ENCODE measurements at regions not wholly inside any gene's neighbourhood (a gene's known extent, or its start where the extent isn't known, plus 50 kb on each side); places are given as distances from the start of the nearest gene placed in this dataset.
"Not testable (repeated sequence)": the region's sequence is repeated elsewhere in the genome, so short reads cannot be mapped to it uniquely, and the experiment has no call there.

DNA sequence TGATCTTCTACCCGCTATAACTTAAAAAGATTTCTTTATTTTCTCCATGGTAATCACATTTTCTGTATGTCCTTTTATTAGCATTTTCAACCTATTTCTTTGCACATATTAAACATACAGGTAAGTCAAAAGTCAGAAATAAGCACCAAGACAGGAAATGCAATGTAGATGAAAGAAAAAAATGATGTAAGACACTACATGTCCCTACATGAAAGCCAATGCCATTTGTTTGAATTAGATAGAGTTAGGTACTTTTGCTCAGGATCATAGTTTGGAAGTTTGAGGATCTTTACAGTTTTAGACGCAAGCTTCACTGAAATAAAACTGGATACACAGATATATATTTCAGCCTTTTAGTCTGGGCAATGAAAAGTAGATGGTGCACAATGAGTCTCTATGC lies 453.1 kb upstream of the MEF2C start:
- Histone ChIP-seq H3K36me3 (no peaks in the 10 kb centered on the region), H3K27ac (no peak overlapping the region)

DNA sequence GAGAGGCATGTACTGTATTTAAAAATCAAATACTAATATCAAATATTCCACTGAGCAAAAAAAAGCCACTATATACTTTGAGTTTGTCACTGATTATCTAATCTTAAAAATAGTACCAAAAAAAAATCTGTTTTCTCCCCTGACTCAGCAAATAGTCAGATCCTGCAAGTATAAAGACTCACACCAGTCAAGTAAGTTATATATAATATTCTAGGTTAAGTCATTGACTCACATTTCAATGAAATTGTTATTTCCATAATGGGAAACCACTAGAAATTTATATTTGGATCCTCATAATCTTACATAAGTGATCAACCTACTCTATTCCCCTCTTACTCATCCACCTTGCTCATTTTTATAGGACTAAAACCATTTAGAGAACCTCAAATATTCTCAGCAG lies 447.2 kb upstream of the MEF2C start:
- H3K36me3 ChIP-seq: no peaks in the 10 kb centered on the region
- no peaks in the 10 kb centered on the region for H3K27me3 ChIP-seq
- H3K4me3 ChIP-seq: no peak overlapping the region
- TF ChIP-seq, protein P1, sequence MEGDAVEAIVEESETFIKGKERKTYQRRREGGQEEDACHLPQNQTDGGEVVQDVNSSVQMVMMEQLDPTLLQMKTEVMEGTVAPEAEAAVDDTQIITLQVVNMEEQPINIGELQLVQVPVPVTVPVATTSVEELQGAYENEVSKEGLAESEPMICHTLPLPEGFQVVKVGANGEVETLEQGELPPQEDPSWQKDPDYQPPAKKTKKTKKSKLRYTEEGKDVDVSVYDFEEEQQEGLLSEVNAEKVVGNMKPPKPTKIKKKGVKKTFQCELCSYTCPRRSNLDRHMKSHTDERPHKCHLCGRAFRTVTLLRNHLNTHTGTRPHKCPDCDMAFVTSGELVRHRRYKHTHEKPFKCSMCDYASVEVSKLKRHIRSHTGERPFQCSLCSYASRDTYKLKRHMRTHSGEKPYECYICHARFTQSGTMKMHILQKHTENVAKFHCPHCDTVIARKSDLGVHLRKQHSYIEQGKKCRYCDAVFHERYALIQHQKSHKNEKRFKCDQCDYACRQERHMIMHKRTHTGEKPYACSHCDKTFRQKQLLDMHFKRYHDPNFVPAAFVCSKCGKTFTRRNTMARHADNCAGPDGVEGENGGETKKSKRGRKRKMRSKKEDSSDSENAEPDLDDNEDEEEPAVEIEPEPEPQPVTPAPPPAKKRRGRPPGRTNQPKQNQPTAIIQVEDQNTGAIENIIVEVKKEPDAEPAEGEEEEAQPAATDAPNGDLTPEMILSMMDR (IDR thresholded peaks at IDR 0.05): no peak
- no peak for TF ChIP-seq POLR2A (IDR thresholded peaks at IDR 0.05)
- no peak for TF ChIP-seq POLR2AphosphoS5 (IDR thresholded peaks at IDR 0.05)
- no peaks in the 10 kb centered on the region for H3K4me1 ChIP-seq
- no peak overlapping the region for H3K27ac ChIP-seq
- DNase-seq (ENCODE audit: low spot score in 2 of 2): no peak
- no peaks in the 10 kb centered on the region for H3K9me3 ChIP-seq

More for the DNA sequence above, 453.1 kb upstream of the MEF2C start:
- no peaks in the 10 kb centered on the region for H3K9me3 ChIP-seq
- no peak overlapping the region for H3K4me3 ChIP-seq
- no peaks in the 10 kb centered on the region for H3K27me3 ChIP-seq
- DNase-seq (ENCODE audit: low spot score in 2 of 2): no peak
- WGBS: 88% methylated on average over 2 of the region's 2 CpGs
- TF ChIP-seq POLR2AphosphoS5 (IDR thresholded peaks at IDR 0.05): no peak
- TF ChIP-seq POLR2A (IDR thresholded peaks at IDR 0.05): no peak
- TF ChIP-seq, protein P1 (IDR thresholded peaks at IDR 0.05): no peak
- no peaks in the 10 kb centered on the region for H3K4me1 ChIP-seq

DNA sequence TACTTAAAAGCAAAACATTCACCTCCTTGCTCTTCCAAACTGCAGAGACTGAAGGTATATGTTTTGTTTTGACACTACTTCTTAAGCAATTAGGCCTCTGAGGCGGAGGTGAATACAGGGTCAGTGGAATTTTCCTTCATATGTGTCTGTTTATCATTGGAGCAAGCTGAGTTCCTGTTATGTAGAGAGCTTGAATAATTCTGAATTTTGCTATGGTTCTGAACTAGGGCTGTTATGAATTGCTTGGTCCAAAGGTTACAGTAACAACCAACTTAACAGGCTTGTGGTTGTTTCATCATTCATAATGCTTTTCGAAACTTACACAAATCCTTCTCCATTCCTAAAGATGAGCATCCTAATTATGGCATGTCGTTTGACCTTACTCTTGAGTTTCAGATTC lies 444.6 kb upstream of the MEF2C start:
- Histone ChIP-seq H3K4me3 (no peak overlapping the region), H3K36me3 (no peaks in the 10 kb centered on the region), H3K27ac (no peak overlapping the region), H3K9me3 (no peaks in the 10 kb centered on the region), H3K27me3 (no peaks in the 10 kb centered on the region), H3K4me1 (no peaks in the 10 kb centered on the region)
- WGBS: 80% methylated on average over 3 of the region's 3 CpGs
- TF ChIP-seq EP300 (IDR thresholded peaks at IDR 0.05) (no peak), POLR2A (IDR thresholded peaks at IDR 0.05) (no peak), POLR2AphosphoS5 (IDR thresholded peaks at IDR 0.05) (no peak)
- TF ChIP-seq, protein P1 (IDR thresholded peaks at IDR 0.05): no peak
- DNase-seq (ENCODE audit: low spot score in 2 of 2): no peak

DNA sequence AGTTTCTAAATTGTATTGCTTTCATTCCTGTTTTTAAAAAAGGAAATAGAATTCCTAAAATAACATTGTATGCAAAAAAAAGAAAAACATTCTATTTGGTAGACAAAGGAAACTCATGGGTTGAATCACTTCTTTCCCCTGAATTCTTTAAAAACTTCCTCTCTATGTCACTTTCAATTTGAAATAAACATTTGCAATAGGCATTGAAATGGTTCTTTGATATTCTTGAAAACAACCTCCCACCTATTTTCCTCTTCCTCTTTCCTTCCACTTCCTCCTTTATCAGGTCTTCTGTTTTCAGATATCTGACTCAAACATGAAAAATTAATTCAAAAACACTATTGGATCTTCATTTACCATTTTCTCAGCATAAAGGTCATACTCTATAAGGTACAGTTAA lies 442.0 kb upstream of the MEF2C start:
- TF ChIP-seq POLR2A (IDR thresholded peaks at IDR 0.05) (no peak), EP300 (IDR thresholded peaks at IDR 0.05) (no peak), POLR2AphosphoS5 (IDR thresholded peaks at IDR 0.05) (no peak)
- TF ChIP-seq, protein P1 (IDR thresholded peaks at IDR 0.05): no peak
- no peaks in the 10 kb centered on the region for H3K27me3 ChIP-seq
- no peak overlapping the region for H3K27ac ChIP-seq
- H3K36me3 ChIP-seq: no peaks in the 10 kb centered on the region
- DNase-seq (ENCODE audit: low spot score in 2 of 2): no peak
- no peak overlapping the region for H3K4me3 ChIP-seq
- no peaks in the 10 kb centered on the region for H3K4me1 ChIP-seq
- H3K9me3 ChIP-seq: no peaks in the 10 kb centered on the region

DNA sequence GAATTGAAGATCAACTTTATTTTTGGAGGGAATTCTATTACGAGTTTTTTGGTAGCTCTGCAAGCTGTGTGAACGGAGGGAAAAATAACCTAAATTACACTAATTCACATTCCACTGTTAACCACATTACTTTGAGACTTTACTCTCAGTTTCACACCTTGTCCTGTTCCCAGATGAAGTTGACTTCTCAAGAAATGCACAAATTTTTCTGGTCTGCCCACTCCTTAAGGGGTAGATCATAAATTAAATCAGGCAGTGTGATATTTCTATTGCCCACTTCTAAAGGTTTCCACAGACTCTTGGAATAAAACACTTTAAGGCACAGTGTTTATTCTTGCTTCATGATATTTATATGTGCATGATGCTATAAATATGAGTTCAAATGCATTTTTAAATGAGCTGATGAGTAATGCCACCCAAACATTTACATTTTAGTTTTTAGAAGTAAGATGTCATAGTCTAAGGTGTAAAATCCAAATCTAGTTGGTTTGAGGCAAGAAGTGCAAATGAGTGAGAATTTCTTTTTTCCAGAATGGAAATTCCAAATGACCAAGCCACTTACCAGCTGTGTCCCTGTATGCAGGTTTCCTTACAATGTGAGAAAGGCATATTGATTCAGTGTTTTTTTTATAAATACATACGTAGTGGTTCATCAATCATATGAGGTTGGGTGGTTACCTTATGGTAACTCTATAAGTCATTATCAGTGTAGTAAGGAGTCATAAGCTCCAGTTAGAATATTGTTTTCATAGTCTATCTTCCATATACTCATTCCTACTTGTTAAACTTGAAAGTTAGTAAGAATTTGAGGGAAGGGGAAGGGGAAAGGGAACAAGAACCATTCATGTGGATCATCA lies 437.7 kb upstream of the MEF2C start:
- WGBS: 81% methylated on average over 3 of the region's 3 CpGs
- DNase-seq (ENCODE audit: low spot score in 2 of 2): no peak

DNA sequence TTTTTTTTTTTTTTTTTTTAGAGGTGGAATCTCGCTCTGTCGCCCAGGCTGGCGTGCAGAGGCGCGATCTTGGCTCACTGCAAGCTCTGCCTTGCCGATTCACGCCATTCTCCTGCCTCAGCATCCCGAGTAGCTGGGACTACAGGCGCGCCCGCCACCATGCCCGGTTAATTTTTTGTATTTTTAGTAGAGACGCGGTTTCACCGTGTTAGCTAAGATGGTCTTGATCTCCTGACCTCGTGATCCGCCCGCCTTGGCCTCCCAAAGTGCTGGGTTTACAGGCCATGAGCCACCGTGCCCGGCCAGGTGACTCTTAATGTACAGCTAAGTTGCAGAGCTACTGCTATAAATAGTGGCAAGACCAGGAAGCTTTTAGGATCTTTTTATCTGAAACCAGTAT lies 434.9 kb upstream of the MEF2C start:
- not testable (repeated sequence) for H3K4me3 ChIP-seq; H3K9me3 ChIP-seq; H3K27ac ChIP-seq; H3K27me3 ChIP-seq; DNase-seq (ENCODE audit: low spot score in 2 of 2); H3K36me3 ChIP-seq
- H3K4me1 ChIP-seq: peaks cover 19% of the 10 kb centered on the region
- WGBS: 96% methylated on average over 20 of the region's 20 CpGs

More for the DNA sequence above, 437.7 kb upstream of the MEF2C start:
- no peaks in the 10 kb centered on the region for H3K9me3 ChIP-seq
- no peak for TF ChIP-seq POLR2AphosphoS5 (IDR thresholded peaks at IDR 0.05)
- TF ChIP-seq, protein P1 (IDR thresholded peaks at IDR 0.05): no peak
- no peak for TF ChIP-seq POLR2A (IDR thresholded peaks at IDR 0.05)
- TF ChIP-seq EP300 (IDR thresholded peaks at IDR 0.05): no peak
- no peak overlapping the region for H3K4me3 ChIP-seq
- H3K36me3 ChIP-seq: no peaks in the 10 kb centered on the region
- H3K4me1 ChIP-seq: peaks cover under 1% of the 10 kb centered on the region
- H3K27me3 ChIP-seq: no peaks in the 10 kb centered on the region
- H3K27ac ChIP-seq: no peak overlapping the region
